ENCODE measurements at regions not wholly inside any gene's neighbourhood (a gene's known extent, or its start where the extent isn't known, plus 50 kb on each side); places are given as distances from the start of the nearest gene placed in this dataset.

GRCh38 chr2:128422571-128422970 lies 103.9 kb upstream of the HS6ST1 start:
- DNase-seq (ENCODE audit: low read depth): peak; percentile 79
- TF ChIP-seq, protein P1, sequence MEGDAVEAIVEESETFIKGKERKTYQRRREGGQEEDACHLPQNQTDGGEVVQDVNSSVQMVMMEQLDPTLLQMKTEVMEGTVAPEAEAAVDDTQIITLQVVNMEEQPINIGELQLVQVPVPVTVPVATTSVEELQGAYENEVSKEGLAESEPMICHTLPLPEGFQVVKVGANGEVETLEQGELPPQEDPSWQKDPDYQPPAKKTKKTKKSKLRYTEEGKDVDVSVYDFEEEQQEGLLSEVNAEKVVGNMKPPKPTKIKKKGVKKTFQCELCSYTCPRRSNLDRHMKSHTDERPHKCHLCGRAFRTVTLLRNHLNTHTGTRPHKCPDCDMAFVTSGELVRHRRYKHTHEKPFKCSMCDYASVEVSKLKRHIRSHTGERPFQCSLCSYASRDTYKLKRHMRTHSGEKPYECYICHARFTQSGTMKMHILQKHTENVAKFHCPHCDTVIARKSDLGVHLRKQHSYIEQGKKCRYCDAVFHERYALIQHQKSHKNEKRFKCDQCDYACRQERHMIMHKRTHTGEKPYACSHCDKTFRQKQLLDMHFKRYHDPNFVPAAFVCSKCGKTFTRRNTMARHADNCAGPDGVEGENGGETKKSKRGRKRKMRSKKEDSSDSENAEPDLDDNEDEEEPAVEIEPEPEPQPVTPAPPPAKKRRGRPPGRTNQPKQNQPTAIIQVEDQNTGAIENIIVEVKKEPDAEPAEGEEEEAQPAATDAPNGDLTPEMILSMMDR (IDR thresholded peaks at IDR 0.05; ENCODE audit: low read length, missing control alignments): no peak
- H3K4me3 ChIP-seq (replicated peaks; ENCODE audit: low read depth, low read length): no peak overlapping the region

DNA sequence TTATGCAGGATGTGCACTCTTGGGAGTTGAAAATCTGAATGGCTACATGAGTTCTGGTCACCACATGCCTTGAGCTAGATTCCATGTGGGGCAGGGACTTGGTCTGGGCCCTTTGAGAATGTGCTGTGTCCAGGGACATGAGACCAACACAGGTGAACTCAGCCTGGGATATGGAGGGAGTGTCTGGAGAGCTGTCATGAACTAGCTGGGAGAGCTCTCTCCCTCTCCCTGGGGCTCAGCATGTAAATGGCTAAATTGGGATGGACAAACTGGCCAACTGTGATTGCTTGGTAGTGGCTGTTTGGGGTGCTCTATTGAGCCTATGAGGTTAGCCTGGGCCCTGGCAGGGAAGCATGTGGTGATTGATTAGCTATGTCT lies 105.1 kb upstream of the HS6ST1 start:
- DNase-seq (ENCODE audit: low read depth): no peak
- TF ChIP-seq, protein P1 (IDR thresholded peaks at IDR 0.05; ENCODE audit: low read length, missing control alignments): no peak
- H3K4me3 ChIP-seq (replicated peaks; ENCODE audit: low read depth, low read length): no peak overlapping the region

DNA sequence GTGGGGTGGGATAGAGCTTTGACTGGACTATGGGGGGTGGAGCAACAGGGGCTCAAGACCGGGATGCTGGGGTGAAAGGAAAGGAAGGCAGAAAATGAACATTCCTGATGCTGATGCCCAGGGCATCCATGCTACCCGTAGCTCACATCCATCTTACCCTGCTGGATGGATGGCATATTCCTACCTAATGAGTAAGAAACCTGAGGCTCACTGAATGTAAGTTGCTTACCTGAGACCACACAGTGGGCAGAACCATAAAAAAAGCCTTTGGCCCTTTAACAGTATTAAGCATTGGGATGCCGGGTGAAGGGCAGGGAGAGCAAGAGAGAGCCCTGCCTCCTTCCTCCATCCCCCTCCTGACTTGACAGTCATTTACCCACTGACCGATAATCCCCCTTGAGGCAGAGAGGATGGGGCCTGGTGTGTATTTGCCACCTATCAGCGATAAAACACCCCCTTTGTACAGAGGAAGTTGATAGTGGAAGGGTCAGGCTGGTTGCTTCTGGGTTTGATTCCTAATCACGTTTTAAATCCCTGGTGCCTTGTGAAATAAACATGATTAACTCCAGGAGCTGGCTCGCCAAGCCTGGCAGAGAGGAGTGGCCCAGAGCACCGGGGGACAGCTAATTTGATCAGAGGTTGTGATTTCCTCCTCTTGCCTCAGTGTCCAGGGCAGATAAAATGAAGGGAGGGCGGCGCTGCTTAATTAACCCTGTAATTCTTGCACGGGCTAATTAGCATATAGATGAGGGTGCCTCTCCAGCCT lies 105.9 kb upstream of the HS6ST1 start:
- no peak overlapping the region for H3K4me3 ChIP-seq (replicated peaks; ENCODE audit: low read depth, low read length)
- DNase-seq (ENCODE audit: low read depth): no peak
- TF ChIP-seq, protein P1 (IDR thresholded peaks at IDR 0.05; ENCODE audit: low read length, missing control alignments): no peak

GRCh38 chr2:128425216-128425615 lies 106.5 kb upstream of the HS6ST1 start:
- DNase-seq (ENCODE audit: low read depth): no peak
- no peak overlapping the region for H3K4me3 ChIP-seq (replicated peaks; ENCODE audit: low read depth, low read length)
- TF ChIP-seq, protein P1 (IDR thresholded peaks at IDR 0.05; ENCODE audit: low read length, missing control alignments): no peak

GRCh38 chr2:128425731-128426620 lies 107.3 kb upstream of the HS6ST1 start:
- DNase-seq (ENCODE audit: low read depth): no peak
- TF ChIP-seq, protein P1 (IDR thresholded peaks at IDR 0.05; ENCODE audit: low read length, missing control alignments): no peak

GRCh38 chr2:128427413-128427755 lies 108.7 kb upstream of the HS6ST1 start:
- H3K4me3 ChIP-seq (replicated peaks; ENCODE audit: low read depth, low read length): no peak overlapping the region
- no peak for DNase-seq (ENCODE audit: low read depth)
- TF ChIP-seq, protein P1 (IDR thresholded peaks at IDR 0.05; ENCODE audit: low read length, missing control alignments): no peak

More at GRCh38 chr2:128425731-128426620, 107.3 kb upstream of the HS6ST1 start:
- no peak overlapping the region for H3K4me3 ChIP-seq (replicated peaks; ENCODE audit: low read depth, low read length)
